Cardiac fibroblast (primary cell): ENCODE measurements at regions not wholly inside any gene's neighbourhood (a gene's known extent, or its start where the extent isn't known, plus 50 kb on each side); places are given as distances from the start of the nearest gene placed in this dataset.

Source experiments
- DNase-seq, 2 donors: peaks; one replicate each; pipeline versions ENCODE4 v3.0.0 to v3.0.0-alpha.2; 2010; ENCODE audit warnings: low read depth in 2 of 2
- H3K4me3 ChIP-seq, 2 donors: replicated peaks in 1 of 2; 1 replicate in 1 of 2; 2 replicates in 1 of 2; pipeline ENCODE4 v1.5.1; 2011; ENCODE audit warnings: low read depth in 2 of 2, low read length in 2 of 2, mild to moderate bottlenecking in 2 of 2, moderate library complexity in 1 of 2
- CTCF ChIP-seq: IDR thresholded peaks from one replicate; pipeline ENCODE4 v1.5.1; 2011; ENCODE audit warnings: low read depth, mild to moderate bottlenecking, low read length, inconsistent platforms

- no peak for TF ChIP-seq CTCF
- no peak for DNase-seq
- H3K4me3 ChIP-seq: no peak overlapping the region
Observed at GRCh38 chr1:79695138-79695537, 688.6 kb upstream of the ADGRL4 start.

GRCh38 chr1:79694241-79694640 is 687.7 kb upstream of the ADGRL4 start:
- no peak for DNase-seq
- no peak for TF ChIP-seq CTCF
- H3K4me3 ChIP-seq: no peak overlapping the region

GRCh38 chr1:79693441-79694114 is 687.0 kb upstream of the ADGRL4 start:
- DNase-seq: no peak
- TF ChIP-seq CTCF: no peak
- H3K4me3 ChIP-seq: no peak overlapping the region

- no peak for TF ChIP-seq CTCF
- no peak for DNase-seq
- H3K4me3 ChIP-seq: no peak overlapping the region
Observed at GRCh38 chr1:79692519-79692918, 686.0 kb upstream of the ADGRL4 start.

GRCh38 chr1:79688932-79689331 is 682.4 kb upstream of the ADGRL4 start:
- no peak for TF ChIP-seq CTCF
- no peak overlapping the region for H3K4me3 ChIP-seq
- DNase-seq: no peak

- TF ChIP-seq CTCF: no peak
- H3K4me3 ChIP-seq: no peak overlapping the region
- no peak for DNase-seq
Observed at GRCh38 chr1:79683420-79683819, 676.9 kb upstream of the ADGRL4 start.

- no peak overlapping the region for H3K4me3 ChIP-seq
- TF ChIP-seq CTCF: no peak
- DNase-seq: no peak
Observed at GRCh38 chr1:79682478-79682877, 675.9 kb upstream of the ADGRL4 start.
